ENCODE measurements at regions not wholly inside any gene's neighbourhood (a gene's known extent, or its start where the extent isn't known, plus 50 kb on each side); places are given as distances from the start of the nearest gene placed in this dataset.

DNA sequence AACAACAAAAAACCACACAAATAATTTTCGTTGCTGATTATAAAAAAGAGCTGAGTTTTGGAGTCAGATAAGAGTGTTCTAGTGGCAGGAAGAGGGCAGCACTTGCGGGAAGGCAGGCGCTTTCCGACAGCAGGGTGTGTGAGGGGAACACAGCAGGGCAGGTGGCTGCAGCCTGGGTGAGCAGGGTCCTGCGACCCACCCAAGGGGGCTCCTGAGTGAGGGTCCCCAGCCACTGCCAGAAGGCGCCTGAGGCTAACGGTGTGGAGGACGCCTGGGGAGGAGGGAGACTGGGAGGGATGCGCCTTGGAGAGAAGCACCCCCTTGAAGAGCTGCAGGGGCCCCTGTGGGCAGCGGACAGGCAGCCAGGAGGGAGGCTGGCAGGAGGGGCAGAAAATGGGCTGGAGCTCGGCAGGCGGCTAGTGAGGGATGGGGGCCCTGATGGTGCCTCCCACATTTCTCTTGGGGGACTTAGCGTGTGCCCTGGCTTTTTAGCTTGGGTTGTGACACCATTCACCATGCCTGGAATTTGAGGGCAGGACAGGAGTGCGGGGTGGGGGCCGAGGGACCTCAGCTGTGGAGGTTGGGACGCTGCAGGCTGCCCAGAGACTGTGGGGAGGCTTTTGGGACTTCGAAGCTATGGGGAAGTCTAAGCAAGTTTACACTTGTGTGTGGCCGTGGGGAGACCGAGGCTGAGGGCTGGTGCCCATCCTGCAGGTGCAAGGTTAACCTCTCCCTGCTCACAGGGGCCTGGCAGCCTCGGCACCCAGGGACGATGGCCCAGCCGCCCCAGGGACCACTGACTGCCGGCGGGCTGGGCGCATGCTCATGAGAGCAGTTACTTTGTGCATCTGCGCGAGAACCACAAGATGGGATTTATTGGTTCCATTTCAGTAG, 111.4 kb downstream of the SIK1 start:
- Histone ChIP-seq H3K27ac (no peak overlapping the region), H3K4me3 (no peak overlapping the region), H3K9me3 (no peaks in the 10 kb centered on the region), H3K27me3 (peaks cover 0 to 24% (median 20%) of the 10 kb centered on the region in 3 donors), H3K4me1 (no peaks in the 10 kb centered on the region), H3K36me3 (no peaks in the 10 kb centered on the region)
- no peak for TF ChIP-seq CTCF (IDR thresholded peaks at IDR 0.05 in 4 of 5, conservative IDR thresholded peaks at IDR 0.05 in 1 of 5)
- TF ChIP-seq POLR2A (IDR thresholded peaks at IDR 0.05): no peak
- in situ Hi-C loops (cut with MboI; ENCODE audit: low sequenced_read_pairs in 4 of 4) (no loop called here), intact Hi-C loops (cut with DNase I; ENCODE audit: low total_unique reads) (no loop called here)
- ATAC-seq (no peak), DNase-seq (no peak)

GRCh38 chr21:43313939-43314405, 113.0 kb downstream of the SIK1 start:
- Histone ChIP-seq H3K4me3 (no peak overlapping the region), H3K9me3 (no peaks in the 10 kb centered on the region), H3K27ac (no peak overlapping the region), H3K36me3 (no peaks in the 10 kb centered on the region), H3K4me1 (no peaks in the 10 kb centered on the region), H3K27me3 (peaks cover 0 to 24% (median 20%) of the 10 kb centered on the region in 3 donors)
- ATAC-seq (no peak), DNase-seq (no peak)
- intact Hi-C loops (cut with DNase I; ENCODE audit: low total_unique reads): no loop called here
- TF ChIP-seq CTCF (IDR thresholded peaks at IDR 0.05 in 4 of 5, conservative IDR thresholded peaks at IDR 0.05 in 1 of 5): no peak
- no peak for TF ChIP-seq POLR2A (IDR thresholded peaks at IDR 0.05)
- in situ Hi-C loops (cut with MboI; ENCODE audit: low sequenced_read_pairs in 4 of 4): no loop called here

DNA sequence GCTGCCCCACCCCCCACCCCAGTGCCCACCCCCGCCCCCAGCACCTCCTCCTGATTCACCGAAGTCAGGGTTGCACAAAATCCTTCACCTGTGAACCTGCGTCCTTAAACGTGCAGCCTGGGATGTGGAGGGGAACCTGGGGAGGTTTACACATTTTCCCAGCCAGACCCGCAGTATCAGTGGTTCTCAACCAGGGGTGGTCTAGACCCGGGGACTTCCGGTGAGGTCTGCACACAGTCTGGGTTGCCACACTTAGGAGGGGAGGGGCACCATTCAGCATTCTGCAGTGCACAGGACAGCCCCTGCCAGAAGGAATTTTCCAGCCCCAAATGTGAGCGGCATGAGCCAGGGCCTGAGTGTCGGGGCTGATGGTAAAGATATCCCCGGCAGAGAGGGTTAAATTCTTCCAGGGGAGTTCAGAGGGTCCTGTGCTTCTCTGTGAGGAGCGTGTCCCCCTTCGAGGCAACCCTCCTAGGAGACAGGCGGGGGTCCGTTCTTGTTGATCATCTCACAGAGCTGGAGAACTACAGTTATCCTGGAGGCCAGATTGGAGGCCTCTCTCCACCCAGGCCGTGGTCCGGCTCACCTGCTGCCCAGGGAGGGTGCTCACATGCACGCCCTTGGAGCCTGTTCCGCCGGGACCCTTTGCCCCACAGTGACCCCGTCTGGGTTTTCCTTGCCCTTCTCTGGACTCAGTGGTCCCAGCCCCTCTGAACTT, 113.6 kb downstream of the SIK1 start:
- Histone ChIP-seq H3K27ac (no peak overlapping the region), H3K36me3 (no peaks in the 10 kb centered on the region), H3K4me1 (no peaks in the 10 kb centered on the region), H3K4me3 (no peak overlapping the region), H3K27me3 (peaks cover 0 to 19% (median 19%) of the 10 kb centered on the region in 3 donors), H3K9me3 (no peaks in the 10 kb centered on the region)
- ATAC-seq: no peak
- in situ Hi-C loops (cut with MboI; ENCODE audit: low sequenced_read_pairs in 4 of 4): no loop called here
- intact Hi-C loops (cut with DNase I; ENCODE audit: low total_unique reads): no loop called here
- no peak for DNase-seq
- TF ChIP-seq POLR2A (IDR thresholded peaks at IDR 0.05) (no peak), CTCF (IDR thresholded peaks at IDR 0.05 in 4 of 5, conservative IDR thresholded peaks at IDR 0.05 in 1 of 5) (no peak)

- in situ Hi-C loops (cut with MboI; ENCODE audit: low sequenced_read_pairs in 4 of 4) (no loop called here), intact Hi-C loops (cut with DNase I; ENCODE audit: low total_unique reads) (no loop called here)
- ATAC-seq: no peak
- no peak for DNase-seq
- no peak overlapping the region for H3K4me3 ChIP-seq
- TF ChIP-seq CTCF (IDR thresholded peaks at IDR 0.05 in 4 of 5, conservative IDR thresholded peaks at IDR 0.05 in 1 of 5) (no peak), POLR2A (IDR thresholded peaks at IDR 0.05) (no peak)
- no peaks in the 10 kb centered on the region for H3K4me1 ChIP-seq
- H3K27me3 ChIP-seq: peaks cover 0 to 13% (median 13%) of the 10 kb centered on the region in 3 donors
- H3K27ac ChIP-seq: no peak overlapping the region
- no peaks in the 10 kb centered on the region for H3K9me3 ChIP-seq
- H3K36me3 ChIP-seq: no peaks in the 10 kb centered on the region
These were observed 114.2 kb downstream of the SIK1 start for GRCh38 chr21:43312751-43313169.

Measured in gastrocnemius medialis (tissue), 4 donors.